GM19397 (cell line): ENCODE measurements at regions not wholly inside any gene's neighbourhood (a gene's known extent, or its start where the extent isn't known, plus 50 kb on each side); places are given as distances from the start of the nearest gene placed in this dataset.

Source experiments
- ATAC-seq: cut with Tn5 transposase; IDR thresholded peaks from one replicate; pipeline ENCODE4 v1.9.1; 2021; ENCODE audit warnings: mild to moderate bottlenecking, moderate library complexity; ENCODE audit not compliant: unreplicated experiment

GRCh38 chr2:11988691-11989353 is 242.4 kb downstream of the LPIN1 start:
- ATAC-seq, result no peak

DNA sequence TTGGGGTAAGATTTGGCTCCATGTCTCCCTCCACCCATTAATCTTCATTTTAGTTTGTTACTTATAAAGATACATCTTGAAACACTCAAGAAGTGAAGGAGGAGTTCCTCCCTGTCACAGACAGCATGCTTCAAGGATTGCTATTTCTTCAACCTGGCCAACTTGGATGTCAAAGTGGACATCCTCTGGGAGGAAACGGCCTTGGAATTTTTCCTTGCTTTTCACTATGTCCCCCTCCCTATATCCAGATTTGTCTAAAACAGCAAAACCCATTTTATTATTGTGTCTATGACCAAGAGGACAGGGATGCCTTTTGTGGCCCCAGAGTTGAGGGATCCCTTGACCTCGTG is 242.9 kb downstream of the LPIN1 start:
- no peak for ATAC-seq

GRCh38 chr2:11990576-11990975 is 244.1 kb downstream of the LPIN1 start:
- no peak for ATAC-seq

DNA sequence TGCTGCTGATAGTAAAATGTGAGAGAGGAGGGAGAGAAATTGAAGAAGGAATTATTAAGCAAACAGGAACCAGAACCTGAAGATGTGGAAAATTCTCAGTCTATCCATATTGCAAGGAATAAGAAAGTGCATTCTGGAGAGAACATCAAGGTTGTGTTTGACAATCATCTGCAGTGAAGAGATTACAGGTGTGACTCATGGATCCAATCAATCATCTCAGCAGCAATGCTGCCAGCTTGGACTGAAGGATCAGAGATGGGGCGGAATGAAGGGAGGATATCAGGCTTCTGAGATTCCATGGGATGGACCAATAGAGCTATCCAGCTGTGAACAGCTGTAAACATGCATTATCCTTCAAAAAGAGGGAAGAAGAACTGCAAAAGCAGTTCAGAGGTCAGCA is 247.3 kb downstream of the LPIN1 start:
- no peak for ATAC-seq

DNA sequence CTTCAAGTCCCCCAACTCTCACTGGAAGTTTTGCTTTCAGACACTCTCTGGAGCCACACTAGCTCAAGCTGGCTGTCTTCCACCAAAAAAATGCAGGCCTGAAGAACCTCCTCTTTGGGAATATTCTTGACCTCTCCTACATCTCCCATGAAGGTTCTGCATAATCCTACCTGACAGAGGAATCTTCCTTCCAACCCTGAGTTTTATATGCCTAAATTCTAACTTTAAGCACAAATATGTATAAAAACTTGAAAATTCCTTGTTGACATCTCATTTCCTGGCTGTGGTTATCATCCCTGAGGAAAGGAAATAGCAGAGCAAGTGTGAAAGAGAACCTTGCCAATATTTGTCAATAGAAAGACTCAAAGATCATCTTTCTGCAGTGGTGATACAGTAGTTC is 249.0 kb downstream of the LPIN1 start:
- no peak for ATAC-seq

- no peak for ATAC-seq
These were observed 250.2 kb downstream of the LPIN1 start for GRCh38 chr2:11996618-11997017.

DNA sequence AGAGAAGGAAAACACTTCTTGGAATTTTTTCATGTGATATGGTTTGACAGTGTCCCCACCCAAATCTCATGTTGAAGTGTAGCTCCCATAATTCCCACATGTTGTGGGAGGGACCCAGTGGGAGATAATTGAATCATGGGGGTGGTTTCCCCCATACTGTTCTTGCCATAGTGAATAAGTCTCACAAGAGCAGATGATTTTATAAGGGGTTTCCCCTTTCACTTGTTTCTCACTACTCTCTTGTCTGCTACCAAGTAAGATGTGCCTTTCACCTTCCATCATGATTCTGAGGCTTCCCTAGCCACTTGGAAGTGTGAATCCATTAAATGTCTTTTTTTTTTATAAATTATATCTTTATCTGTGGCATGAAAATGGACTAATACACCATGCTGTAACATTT is 250.7 kb downstream of the LPIN1 start:
- no peak for ATAC-seq

DNA sequence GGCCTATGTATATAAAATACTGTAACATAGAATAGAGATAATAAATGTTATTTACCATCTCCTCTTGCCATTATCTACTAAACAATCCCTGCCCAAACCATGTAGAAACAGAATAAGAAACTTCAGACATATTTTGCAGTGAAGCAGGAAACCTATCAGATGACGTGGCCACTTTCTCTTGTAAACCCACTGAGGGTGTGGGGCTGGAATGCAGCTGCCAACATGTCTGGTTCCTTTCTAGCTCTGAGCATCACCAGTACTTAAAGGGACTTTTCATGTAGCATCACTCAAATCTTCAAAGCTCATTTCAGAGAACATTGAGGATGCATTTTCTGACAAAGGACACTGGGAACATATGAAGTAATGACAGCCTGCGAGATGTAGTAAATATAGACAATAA is 251.8 kb downstream of the LPIN1 start:
- no peak for ATAC-seq

- no peak for ATAC-seq
These were observed 252.4 kb downstream of the LPIN1 start for GRCh38 chr2:11998626-11999378.

DNA sequence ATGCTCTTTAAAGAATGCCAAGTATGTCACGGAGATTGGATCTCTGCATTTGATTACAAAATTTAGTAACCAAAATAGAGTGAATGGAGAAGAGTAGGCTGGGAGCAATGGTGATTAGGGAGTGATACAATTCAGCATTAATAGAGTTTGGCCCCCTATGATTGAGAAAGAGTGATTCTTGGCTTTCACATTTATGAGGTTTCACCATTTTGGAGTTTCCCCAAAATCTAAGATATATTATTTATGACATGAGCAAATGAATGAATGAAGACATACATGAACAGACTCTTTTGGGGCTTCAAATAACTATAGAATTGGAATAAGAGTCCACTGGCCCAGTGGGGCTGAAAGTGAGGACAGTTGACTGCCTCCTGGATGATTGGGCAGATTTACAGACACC is 255.2 kb downstream of the LPIN1 start:
- ATAC-seq, result no peak

- no peak for ATAC-seq
These were observed 255.8 kb downstream of the LPIN1 start for GRCh38 chr2:12002215-12002614.

DNA sequence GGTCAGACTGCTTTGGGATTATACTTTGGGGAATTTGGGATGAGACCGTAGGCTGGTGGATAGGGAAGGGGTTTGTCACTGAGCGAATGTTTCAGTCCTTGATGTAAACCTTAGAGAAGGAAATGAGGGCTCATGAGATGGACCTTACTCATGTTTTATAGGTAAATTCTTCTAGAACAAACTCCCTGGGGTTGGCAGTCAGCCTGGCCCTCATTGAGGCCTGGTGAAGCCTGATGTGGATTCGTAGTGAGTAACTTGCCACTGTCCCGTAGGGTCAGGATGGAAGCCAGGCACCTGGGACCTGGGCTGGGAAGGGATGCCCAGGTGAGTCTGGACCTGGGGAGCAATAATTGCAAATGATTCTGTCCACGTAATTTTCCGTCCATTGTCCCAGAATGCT is 258.3 kb downstream of the LPIN1 start:
- ATAC-seq, result no peak

DNA sequence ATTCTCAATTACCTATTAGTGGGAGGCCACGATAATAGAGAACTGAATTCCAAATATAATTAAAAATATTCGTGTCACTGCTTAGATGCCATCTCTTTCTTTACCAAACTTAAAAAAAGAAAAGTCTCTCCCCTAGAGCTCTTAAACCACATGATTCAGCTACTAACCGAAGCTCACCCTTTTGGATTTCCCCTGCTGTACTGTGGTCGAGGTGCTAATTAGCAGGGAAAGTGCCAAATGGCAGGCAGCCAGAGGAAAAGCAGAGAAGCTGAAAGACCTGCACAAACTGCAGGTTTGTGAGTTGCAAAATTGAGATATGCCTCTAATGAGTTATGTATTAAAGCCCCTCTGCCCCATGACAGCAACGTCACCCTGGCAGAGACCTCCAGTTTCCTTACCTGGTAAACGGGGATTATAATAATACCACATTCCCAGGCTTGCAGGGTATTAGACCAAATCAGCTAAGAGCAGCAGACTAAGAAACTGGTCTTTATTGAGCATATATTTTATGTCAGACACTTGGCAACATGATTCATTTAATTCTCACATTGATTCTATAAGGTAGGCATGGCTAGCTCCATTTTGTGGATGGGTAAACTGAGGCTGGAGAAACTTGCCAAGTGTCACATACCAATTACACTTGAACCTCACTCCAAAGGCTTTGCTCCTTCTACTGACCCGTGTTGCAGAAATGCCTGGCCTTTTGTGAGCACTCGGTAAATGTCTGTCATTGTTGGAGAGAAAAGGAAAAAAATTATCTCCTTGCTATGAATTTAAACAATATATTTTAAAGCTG is 259.7 kb downstream of the LPIN1 start:
- ATAC-seq, result peak; percentile 84

GRCh38 chr2:12006850-12007249 is 260.4 kb downstream of the LPIN1 start:
- ATAC-seq, result no peak

DNA sequence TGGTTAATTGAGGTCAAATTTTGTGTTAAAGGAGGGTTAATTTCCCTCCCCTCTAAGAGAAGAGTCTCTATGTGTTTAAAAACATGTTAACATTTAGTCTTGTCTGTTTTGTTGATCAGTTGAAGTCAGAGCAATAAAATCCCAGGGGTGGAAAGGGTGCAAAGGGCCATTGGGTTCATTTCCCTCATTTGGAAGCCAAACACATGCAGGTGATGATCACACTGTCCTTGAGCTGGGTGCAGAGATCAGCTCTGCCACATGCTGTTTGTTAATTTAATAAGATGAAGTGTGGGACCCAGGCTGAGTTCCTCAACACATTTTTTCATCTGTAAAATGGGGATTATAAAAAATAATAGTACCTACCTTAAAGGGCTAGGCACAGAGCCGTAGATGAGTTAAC is 260.9 kb downstream of the LPIN1 start:
- no peak for ATAC-seq

DNA sequence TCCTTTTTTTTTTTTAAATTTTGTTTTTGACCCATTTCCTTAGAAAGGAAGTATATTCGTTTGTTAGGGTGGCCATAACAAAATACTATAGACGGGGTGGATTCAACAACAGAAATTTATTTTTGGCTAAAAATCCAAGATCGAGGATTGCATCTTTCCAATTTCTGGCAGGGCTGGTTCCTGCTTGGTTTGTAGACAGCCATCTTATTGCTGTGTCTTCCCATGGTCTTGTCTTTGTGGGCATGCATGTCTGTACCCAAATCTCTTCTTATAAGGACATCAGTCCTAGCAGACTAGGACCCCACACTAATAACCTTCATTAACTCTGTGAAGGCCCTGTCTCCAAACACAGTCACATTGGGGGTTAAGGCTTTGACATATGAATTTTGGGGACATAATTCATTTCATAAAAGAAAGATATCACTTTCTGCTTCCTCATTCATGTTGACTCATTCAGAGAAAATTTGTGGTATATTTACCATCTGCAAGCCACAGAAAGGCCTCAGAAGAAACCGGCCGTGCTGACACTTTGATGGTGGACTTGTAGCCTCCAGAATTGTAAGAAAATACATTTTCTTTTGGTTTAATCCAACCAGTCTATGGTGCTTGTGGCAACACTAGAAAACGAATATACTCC is 262.1 kb downstream of the LPIN1 start:
- ATAC-seq, result peak; percentile 64

GRCh38 chr2:12009323-12009905 is 263.0 kb downstream of the LPIN1 start:
- ATAC-seq, result no peak

GRCh38 chr2:12010059-12010458 is 263.6 kb downstream of the LPIN1 start:
- no peak for ATAC-seq

DNA sequence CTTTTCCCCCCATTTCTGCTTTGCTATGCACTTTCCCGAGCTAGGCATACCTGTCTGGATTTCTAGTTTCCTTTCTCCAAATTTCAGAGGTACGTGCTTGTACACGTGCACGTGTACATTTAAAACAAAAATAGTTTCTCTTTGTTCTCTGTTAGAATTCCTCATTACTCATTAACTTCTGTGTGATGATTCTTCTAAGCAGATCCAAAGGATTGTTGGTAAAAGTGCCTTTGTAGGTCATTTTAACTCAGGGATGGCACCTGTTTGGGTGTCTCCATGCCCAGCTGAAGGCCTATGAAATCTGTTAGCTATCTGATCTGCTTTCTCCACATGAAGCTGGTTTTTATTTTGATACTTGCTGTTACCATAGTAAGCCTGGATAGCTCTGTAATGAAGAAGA is 264.3 kb downstream of the LPIN1 start:
- ATAC-seq, result no peak

- ATAC-seq, result no peak
These were observed 267.9 kb downstream of the LPIN1 start for GRCh38 chr2:12014088-12014960.
